ENCODE measurements at regions not wholly inside any gene's neighbourhood (a gene's known extent, or its start where the extent isn't known, plus 50 kb on each side); places are given as distances from the start of the nearest gene placed in this dataset.

DNA sequence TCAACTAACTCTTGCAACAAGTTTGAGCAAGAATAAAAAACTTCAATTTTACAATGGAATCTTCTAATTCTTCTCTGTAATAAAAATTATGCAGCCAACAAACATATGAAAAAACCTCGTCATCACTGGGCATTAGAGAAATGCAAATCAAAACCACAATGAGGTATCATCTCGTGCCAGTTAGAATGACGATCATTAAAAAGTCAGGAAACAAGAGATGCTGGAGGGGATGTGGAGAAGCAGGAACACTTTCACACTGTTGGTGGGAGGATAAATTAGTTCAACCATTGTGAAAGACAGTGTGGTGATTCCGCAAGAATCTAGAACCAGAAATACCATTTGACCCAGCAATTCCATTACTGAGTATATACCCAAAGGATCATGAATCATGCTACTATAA lies 327.5 kb upstream of the LYPLAL1 start:
- Histone ChIP-seq H4K20me1 (ENCODE audit: insufficient read depth) (no peaks in the 10 kb centered on the region), H3K9ac (ENCODE audit: low read length) (no peak overlapping the region), H3K4me2 (ENCODE audit: low read length) (no peak overlapping the region), H3K9me2 (ENCODE audit: insufficient read depth) (no peaks in the 10 kb centered on the region), H3K27ac (ENCODE audit: low read depth, low read length) (no peak overlapping the region), H3K27me3 (ENCODE audit: insufficient read depth, low read length) (no peaks in the 10 kb centered on the region), H2AFZ (ENCODE audit: low read depth, low read length, poor library complexity, severe bottlenecking) (no peak overlapping the region), H3K9me3 (ENCODE audit: control insufficient read depth in 1 of 2, insufficient read depth in 1 of 2, low read depth in 1 of 2, low read length in 2 of 2) (no peaks in the 10 kb centered on the region), H3K4me3 (replicated peaks in 1 of 2; ENCODE audit: low read depth in 1 of 2, low read length in 2 of 2) (no peak overlapping the region), H3K36me3 (ENCODE audit: control insufficient read depth in 1 of 2, insufficient read depth in 2 of 2, low read length in 2 of 2) (no peaks in the 10 kb centered on the region), H3K79me2 (ENCODE audit: insufficient read depth, low read length) (no peaks in the 10 kb centered on the region), H3K4me1 (ENCODE audit: control insufficient read depth in 1 of 2, insufficient read depth in 2 of 2, low read length in 2 of 2) (no peaks in the 10 kb centered on the region; a peak in 1 of 4 replicates)
- RAD21 ChIA-PET (ENCODE audit: low non-redundant PET in 1 of 2, low total read pairs in 2 of 2, uncharacterized antibody in 2 of 2, unreplicated experiment in 2 of 2), result no interaction called here
- TF ChIP-seq POLR2AphosphoS5 (IDR thresholded peaks at IDR 0.05; ENCODE audit: low read depth, low read length) (no peak), POLR2A (IDR thresholded peaks at IDR 0.05; ENCODE audit: borderline replicate concordance, extremely low read depth, insufficient read depth, insufficient read length) (no peak), FOSL1 (IDR thresholded peaks at IDR 0.05; ENCODE audit: low read depth) (no peak), SP1 (IDR thresholded peaks at IDR 0.05; ENCODE audit: low read depth) (no peak), SIN3A (IDR thresholded peaks at IDR 0.05; ENCODE audit: low read depth) (no peak), ZNF274 (IDR thresholded peaks at IDR 0.05; ENCODE audit: low read depth, low read length) (no peak), ELF1 (IDR thresholded peaks at IDR 0.05; ENCODE audit: borderline replicate concordance, low read depth) (no peak), ATF3 (IDR thresholded peaks at IDR 0.05) (no peak), JUND (IDR thresholded peaks at IDR 0.05) (no peak), ZFX (IDR thresholded peaks at IDR 0.05) (no peak), TCF7L2 (IDR thresholded peaks at IDR 0.05; ENCODE audit: borderline replicate concordance, extremely low read depth, insufficient read depth, insufficient read length) (no peak)
- ATAC-seq, result no peak
- CTCF ChIA-PET, result no interaction called here
- intact Hi-C loops (cut with micrococcal nuclease), result no loop called here
- DNase-seq (ENCODE audit: low read depth, low spot score), result no peak
- POLR2A ChIA-PET, result no interaction called here
- BruUV-seq (replicated peaks), result no TSS peak

- Histone ChIP-seq H3K4me2 (ENCODE audit: low read length) (no peak overlapping the region), H3K36me3 (ENCODE audit: control insufficient read depth in 1 of 2, insufficient read depth in 2 of 2, low read length in 2 of 2) (no peaks in the 10 kb centered on the region), H3K79me2 (ENCODE audit: insufficient read depth, low read length) (no peaks in the 10 kb centered on the region), H3K4me1 (ENCODE audit: control insufficient read depth in 1 of 2, insufficient read depth in 2 of 2, low read length in 2 of 2) (no peaks in the 10 kb centered on the region; a peak in 1 of 4 replicates), H3K9ac (ENCODE audit: low read length) (no peak overlapping the region), H3K9me3 (ENCODE audit: control insufficient read depth in 1 of 2, insufficient read depth in 1 of 2, low read depth in 1 of 2, low read length in 2 of 2) (no peaks in the 10 kb centered on the region), H2AFZ (ENCODE audit: low read depth, low read length, poor library complexity, severe bottlenecking) (peak overlapping the region; percentile 7), H3K4me3 (replicated peaks in 1 of 2; ENCODE audit: low read depth in 1 of 2, low read length in 2 of 2) (no peak overlapping the region), H4K20me1 (ENCODE audit: insufficient read depth) (no peaks in the 10 kb centered on the region), H3K27ac (ENCODE audit: low read depth, low read length) (no peak overlapping the region), H3K9me2 (ENCODE audit: insufficient read depth) (no peaks in the 10 kb centered on the region), H3K27me3 (ENCODE audit: insufficient read depth, low read length) (no peaks in the 10 kb centered on the region)
- TF ChIP-seq, protein P1, sequence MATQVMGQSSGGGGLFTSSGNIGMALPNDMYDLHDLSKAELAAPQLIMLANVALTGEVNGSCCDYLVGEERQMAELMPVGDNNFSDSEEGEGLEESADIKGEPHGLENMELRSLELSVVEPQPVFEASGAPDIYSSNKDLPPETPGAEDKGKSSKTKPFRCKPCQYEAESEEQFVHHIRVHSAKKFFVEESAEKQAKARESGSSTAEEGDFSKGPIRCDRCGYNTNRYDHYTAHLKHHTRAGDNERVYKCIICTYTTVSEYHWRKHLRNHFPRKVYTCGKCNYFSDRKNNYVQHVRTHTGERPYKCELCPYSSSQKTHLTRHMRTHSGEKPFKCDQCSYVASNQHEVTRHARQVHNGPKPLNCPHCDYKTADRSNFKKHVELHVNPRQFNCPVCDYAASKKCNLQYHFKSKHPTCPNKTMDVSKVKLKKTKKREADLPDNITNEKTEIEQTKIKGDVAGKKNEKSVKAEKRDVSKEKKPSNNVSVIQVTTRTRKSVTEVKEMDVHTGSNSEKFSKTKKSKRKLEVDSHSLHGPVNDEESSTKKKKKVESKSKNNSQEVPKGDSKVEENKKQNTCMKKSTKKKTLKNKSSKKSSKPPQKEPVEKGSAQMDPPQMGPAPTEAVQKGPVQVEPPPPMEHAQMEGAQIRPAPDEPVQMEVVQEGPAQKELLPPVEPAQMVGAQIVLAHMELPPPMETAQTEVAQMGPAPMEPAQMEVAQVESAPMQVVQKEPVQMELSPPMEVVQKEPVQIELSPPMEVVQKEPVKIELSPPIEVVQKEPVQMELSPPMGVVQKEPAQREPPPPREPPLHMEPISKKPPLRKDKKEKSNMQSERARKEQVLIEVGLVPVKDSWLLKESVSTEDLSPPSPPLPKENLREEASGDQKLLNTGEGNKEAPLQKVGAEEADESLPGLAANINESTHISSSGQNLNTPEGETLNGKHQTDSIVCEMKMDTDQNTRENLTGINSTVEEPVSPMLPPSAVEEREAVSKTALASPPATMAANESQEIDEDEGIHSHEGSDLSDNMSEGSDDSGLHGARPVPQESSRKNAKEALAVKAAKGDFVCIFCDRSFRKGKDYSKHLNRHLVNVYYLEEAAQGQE (IDR thresholded peaks at IDR 0.05; ENCODE audit: low read depth), result no peak
- TF ChIP-seq JUND (IDR thresholded peaks at IDR 0.05) (no peak), POLR2A (IDR thresholded peaks at IDR 0.05; ENCODE audit: borderline replicate concordance, extremely low read depth, insufficient read depth, insufficient read length) (no peak), ZNF274 (IDR thresholded peaks at IDR 0.05; ENCODE audit: low read depth, low read length) (no peak), EGR1 (IDR thresholded peaks at IDR 0.05; ENCODE audit: low read depth) (no peak), SP1 (IDR thresholded peaks at IDR 0.05; ENCODE audit: low read depth) (no peak), SIN3A (IDR thresholded peaks at IDR 0.05; ENCODE audit: low read depth) (no peak), ATF3 (IDR thresholded peaks at IDR 0.05) (no peak)
- ChIA-PET CTCF (no interaction called here), POLR2A (no interaction called here), RAD21 (ENCODE audit: low non-redundant PET in 1 of 2, low total read pairs in 2 of 2, uncharacterized antibody in 2 of 2, unreplicated experiment in 2 of 2) (no interaction called here)
- intact Hi-C loops (cut with micrococcal nuclease), result no loop called here
- ATAC-seq (no peak), DNase-seq (ENCODE audit: low read depth, low spot score) (no peak)
- BruUV-seq (replicated peaks), result no TSS peak
Observed at GRCh38 chr1:218847089-218847768, 326.4 kb upstream of the LYPLAL1 start.
